ENCODE measurements at regions not wholly inside any gene's neighbourhood (a gene's known extent, or its start where the extent isn't known, plus 50 kb on each side); places are given as distances from the start of the nearest gene placed in this dataset.
A peak's percentile ranks its signal among the peaks of the same experiment; 100 is the strongest.

GRCh38 chr9:108765265-108765664 lies 90.5 kb downstream of the ACTL7B start:
- no peaks in the 10 kb centered on the region for H3K36me3 Mint-ChIP-seq (ENCODE audit: insufficient read depth, unreplicated experiment)
- H3K4me3 Mint-ChIP-seq (ENCODE audit: low read depth, unreplicated experiment): no peak overlapping the region
- peaks cover 9% of the 10 kb centered on the region for H3K27me3 Mint-ChIP-seq (ENCODE audit: unreplicated experiment)
- intact Hi-C loops (cut with micrococcal nuclease; ENCODE audit: unreplicated experiment): loop anchor here (10.0 kb wide), 2 partner anchors 480 to 1280 kb away; partner anchors contain the start of gene KLF4
- CTCF ChIA-PET: no interaction called here
- no TSS peak for BruUV-seq (replicated peaks)
- no peaks in the 10 kb centered on the region for H3K4me1 Mint-ChIP-seq (ENCODE audit: low read depth, unreplicated experiment)
- no peaks in the 10 kb centered on the region for H3K9me3 Mint-ChIP-seq (ENCODE audit: low read depth, unreplicated experiment)
- no peak for DNase-seq
- no peak for TF ChIP-seq CTCF (IDR thresholded peaks at IDR 0.05; ENCODE audit: unreplicated experiment)
- no peak overlapping the region for H3K27ac Mint-ChIP-seq (ENCODE audit: unreplicated experiment)

GRCh38 chr9:108762348-108763055 lies 93.3 kb downstream of the ACTL7B start:
- BruUV-seq (replicated peaks): no TSS peak
- Mint-ChIP-seq H3K27ac (ENCODE audit: unreplicated experiment) (no peak overlapping the region), H3K4me1 (ENCODE audit: low read depth, unreplicated experiment) (no peaks in the 10 kb centered on the region), H3K27me3 (ENCODE audit: unreplicated experiment) (peaks cover 30% of the 10 kb centered on the region), H3K36me3 (ENCODE audit: insufficient read depth, unreplicated experiment) (no peaks in the 10 kb centered on the region), H3K4me3 (ENCODE audit: low read depth, unreplicated experiment) (no peak overlapping the region), H3K9me3 (ENCODE audit: low read depth, unreplicated experiment) (no peaks in the 10 kb centered on the region)
- TF ChIP-seq CTCF (IDR thresholded peaks at IDR 0.05; ENCODE audit: unreplicated experiment): no peak
- DNase-seq: no peak
- CTCF ChIA-PET: no interaction called here
- intact Hi-C loops (cut with micrococcal nuclease; ENCODE audit: unreplicated experiment): loop anchor here (5.0 to 10.0 kb wide), 4 partner anchors 195 to 1340 kb away; partner anchors contain the start of gene KLF4

- Mint-ChIP-seq H3K9me3 (ENCODE audit: low read depth, unreplicated experiment) (no peaks in the 10 kb centered on the region), H3K27me3 (ENCODE audit: unreplicated experiment) (peaks cover 30% of the 10 kb centered on the region), H3K27ac (ENCODE audit: unreplicated experiment) (no peak overlapping the region), H3K36me3 (ENCODE audit: insufficient read depth, unreplicated experiment) (no peaks in the 10 kb centered on the region), H3K4me3 (ENCODE audit: low read depth, unreplicated experiment) (no peak overlapping the region), H3K4me1 (ENCODE audit: low read depth, unreplicated experiment) (no peaks in the 10 kb centered on the region)
- intact Hi-C loops (cut with micrococcal nuclease; ENCODE audit: unreplicated experiment): loop anchor here (1.0 to 10.0 kb wide), 5 partner anchors 194 to 1340 kb away; partner anchors contain the start of gene KLF4
- TF ChIP-seq CTCF (IDR thresholded peaks at IDR 0.05; ENCODE audit: unreplicated experiment): peak; percentile 70
- no TSS peak for BruUV-seq (replicated peaks)
- DNase-seq: peak; percentile 49
- CTCF ChIA-PET: interaction anchor here (1.0 kb wide), 1 partner anchor 196 kb away, joined by 4 read pairs; no protein-coding TSS in a partner anchor
These were observed 94.0 kb downstream of the ACTL7B start for GRCh38 chr9:108761655-108762347.

- TF ChIP-seq CTCF (IDR thresholded peaks at IDR 0.05; ENCODE audit: unreplicated experiment): no peak
- no peaks in the 10 kb centered on the region for H3K9me3 Mint-ChIP-seq (ENCODE audit: low read depth, unreplicated experiment)
- CTCF ChIA-PET: no interaction called here
- no peak overlapping the region for H3K27ac Mint-ChIP-seq (ENCODE audit: unreplicated experiment)
- H3K4me1 Mint-ChIP-seq (ENCODE audit: low read depth, unreplicated experiment): no peaks in the 10 kb centered on the region
- DNase-seq: no peak
- H3K36me3 Mint-ChIP-seq (ENCODE audit: insufficient read depth, unreplicated experiment): no peaks in the 10 kb centered on the region
- H3K4me3 Mint-ChIP-seq (ENCODE audit: low read depth, unreplicated experiment): no peak overlapping the region
- BruUV-seq (replicated peaks): no TSS peak
- intact Hi-C loops (cut with micrococcal nuclease; ENCODE audit: unreplicated experiment): loop anchor here (1.0 to 10.0 kb wide), 5 partner anchors 194 to 1339 kb away; partner anchors contain the start of gene KLF4
- peaks cover 30% of the 10 kb centered on the region for H3K27me3 Mint-ChIP-seq (ENCODE audit: unreplicated experiment)
These were observed 94.9 kb downstream of the ACTL7B start for GRCh38 chr9:108760841-108761240.
